Right forelimb (tissue), 1 donor: ENCODE measurements at regions not wholly inside any gene's neighbourhood (a gene's known extent, or its start where the extent isn't known, plus 50 kb on each side); places are given as distances from the start of the nearest gene placed in this dataset.

Experiments used
- DNase-seq: peaks from one replicate; pipeline ENCODE4 v3.0.0-alpha.2; 2018

GRCh38 chr3:151995091-151995490 lies 121.6 kb downstream of the SUCNR1 start:
- no peak for DNase-seq

- no peak for DNase-seq
Measured at GRCh38 chr3:151998744-151999143, 125.3 kb downstream of the SUCNR1 start.

GRCh38 chr3:151999936-152000335 lies 126.5 kb downstream of the SUCNR1 start:
- no peak for DNase-seq

GRCh38 chr3:152011812-152012735 lies 138.6 kb downstream of the SUCNR1 start:
- no peak for DNase-seq

- no peak for DNase-seq
Measured at GRCh38 chr3:152019508-152019907, 146.1 kb downstream of the SUCNR1 start.

GRCh38 chr3:152021951-152022461 lies 148.6 kb downstream of the SUCNR1 start:
- DNase-seq, result no peak

- no peak for DNase-seq
Measured at GRCh38 chr3:152026033-152026556, 152.7 kb downstream of the SUCNR1 start.

GRCh38 chr3:152030320-152030719 lies 156.9 kb downstream of the SUCNR1 start:
- DNase-seq, result no peak

- no peak for DNase-seq
Measured at GRCh38 chr3:152031321-152031720, 157.9 kb downstream of the SUCNR1 start.

GRCh38 chr3:152037297-152037696 lies 163.9 kb downstream of the SUCNR1 start:
- no peak for DNase-seq

GRCh38 chr3:152037953-152038352 lies 164.5 kb downstream of the SUCNR1 start:
- no peak for DNase-seq

GRCh38 chr3:152038490-152038889 lies 165.0 kb downstream of the SUCNR1 start:
- DNase-seq, result no peak

GRCh38 chr3:152039887-152040286 lies 166.4 kb downstream of the SUCNR1 start:
- DNase-seq, result no peak

GRCh38 chr3:152040319-152040718 lies 166.9 kb downstream of the SUCNR1 start:
- no peak for DNase-seq

GRCh38 chr3:152043620-152044019 lies 170.2 kb downstream of the SUCNR1 start:
- no peak for DNase-seq

- DNase-seq, result no peak
Measured at GRCh38 chr3:152046280-152046679, 172.8 kb downstream of the SUCNR1 start.

- no peak for DNase-seq
Measured at GRCh38 chr3:152047465-152047864, 174.0 kb downstream of the SUCNR1 start.

- no peak for DNase-seq
Measured at GRCh38 chr3:152048831-152049230, 175.4 kb downstream of the SUCNR1 start.

- no peak for DNase-seq
Measured at GRCh38 chr3:152050903-152051302, 177.5 kb downstream of the SUCNR1 start.

- no peak for DNase-seq
Measured at GRCh38 chr3:152051501-152052404, 178.3 kb downstream of the SUCNR1 start.

GRCh38 chr3:152053866-152054265 lies 180.4 kb downstream of the SUCNR1 start:
- no peak for DNase-seq

GRCh38 chr3:152054315-152054714 lies 180.9 kb downstream of the SUCNR1 start:
- DNase-seq, result no peak

GRCh38 chr3:152056073-152056472 lies 182.6 kb downstream of the SUCNR1 start:
- DNase-seq, result no peak
